NAMALWA (cell line): ENCODE measurements at regions not wholly inside any gene's neighbourhood (a gene's known extent, or its start where the extent isn't known, plus 50 kb on each side); places are given as distances from the start of the nearest gene placed in this dataset.

Experiments
- DNase-seq: peaks from one replicate; pipeline ENCODE4 v3.0.0-alpha.2; 2015; ENCODE audit warnings: low spot score

DNA sequence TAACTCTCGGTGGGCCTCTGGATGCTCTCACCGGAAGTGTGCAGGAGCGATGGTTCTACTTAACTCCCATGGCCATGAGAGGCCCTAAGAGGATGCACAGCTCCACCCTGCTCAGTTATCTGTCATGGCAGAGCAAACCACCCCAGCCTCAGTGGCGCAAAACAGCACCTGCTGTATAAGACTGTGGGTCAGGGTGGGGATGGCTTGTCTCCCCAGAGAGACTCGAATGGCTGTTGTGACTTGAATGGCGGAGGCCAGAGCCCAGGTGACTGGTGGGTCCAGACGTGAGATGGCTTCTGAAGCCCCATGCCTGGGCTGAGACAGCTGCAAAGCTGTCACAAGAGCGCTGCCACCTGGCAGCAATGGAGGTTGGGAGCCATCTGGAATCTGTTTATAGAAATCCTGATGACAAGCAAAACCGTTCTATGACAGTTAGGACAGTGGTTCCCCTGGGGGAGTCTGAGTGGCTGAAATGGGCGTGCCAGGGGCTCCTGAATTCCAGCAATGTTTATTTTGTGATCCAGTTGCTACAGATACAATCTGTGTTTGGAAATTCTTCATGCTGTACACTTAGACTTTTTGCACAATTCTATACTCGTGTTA, 490.5 kb downstream of the TCERG1L start:
- no peak for DNase-seq

GRCh38 chr10:130824230-130825014, 487.1 kb downstream of the TCERG1L start:
- no peak for DNase-seq

DNA sequence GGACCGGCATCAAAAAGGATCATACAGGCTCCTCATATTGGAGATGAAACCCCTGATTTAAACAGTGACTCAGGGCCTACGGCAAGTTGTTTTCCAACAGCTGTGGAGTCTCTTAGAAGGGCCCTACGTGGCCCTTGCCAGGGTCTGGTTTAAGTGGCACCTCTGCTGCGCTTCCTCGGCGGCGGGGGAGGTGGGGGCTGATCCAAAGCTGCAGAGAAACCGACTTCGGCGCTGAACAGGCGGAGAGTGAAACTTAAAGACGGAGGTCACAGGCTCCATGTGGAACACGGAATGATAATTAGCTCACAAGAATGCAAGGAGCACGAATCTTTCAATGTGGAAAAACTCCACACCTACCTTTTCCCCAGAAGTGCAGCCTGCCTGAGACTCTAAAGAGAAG, 477.9 kb downstream of the TCERG1L start:
- DNase-seq = no peak

DNA sequence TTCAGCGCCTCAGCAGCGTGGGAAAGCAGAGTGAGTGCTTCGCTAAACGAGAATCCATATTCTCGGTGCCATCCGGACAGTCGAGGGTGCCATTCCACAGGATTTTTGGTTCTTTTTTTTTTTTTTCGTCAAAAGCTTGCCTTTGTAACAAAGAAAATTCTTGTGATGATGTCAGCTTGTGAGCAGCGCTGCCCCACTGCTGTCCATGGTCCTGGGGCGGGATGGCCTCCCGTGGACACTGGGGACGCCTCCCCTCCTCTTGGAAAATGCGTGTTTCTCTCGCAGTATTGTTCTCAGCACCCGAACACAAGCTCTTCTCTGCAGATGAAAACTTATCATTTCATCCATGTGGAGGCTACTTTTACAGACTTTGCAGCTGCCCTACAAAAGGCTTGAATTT, 477.4 kb downstream of the TCERG1L start:
- DNase-seq = no peak

- DNase-seq = no peak
These were observed 476.9 kb downstream of the TCERG1L start for GRCh38 chr10:130834573-130834972.

- no peak for DNase-seq
These were observed 476.5 kb downstream of the TCERG1L start for GRCh38 chr10:130835068-130835467.

GRCh38 chr10:130836344-130836743, 475.2 kb downstream of the TCERG1L start:
- DNase-seq = no peak

DNA sequence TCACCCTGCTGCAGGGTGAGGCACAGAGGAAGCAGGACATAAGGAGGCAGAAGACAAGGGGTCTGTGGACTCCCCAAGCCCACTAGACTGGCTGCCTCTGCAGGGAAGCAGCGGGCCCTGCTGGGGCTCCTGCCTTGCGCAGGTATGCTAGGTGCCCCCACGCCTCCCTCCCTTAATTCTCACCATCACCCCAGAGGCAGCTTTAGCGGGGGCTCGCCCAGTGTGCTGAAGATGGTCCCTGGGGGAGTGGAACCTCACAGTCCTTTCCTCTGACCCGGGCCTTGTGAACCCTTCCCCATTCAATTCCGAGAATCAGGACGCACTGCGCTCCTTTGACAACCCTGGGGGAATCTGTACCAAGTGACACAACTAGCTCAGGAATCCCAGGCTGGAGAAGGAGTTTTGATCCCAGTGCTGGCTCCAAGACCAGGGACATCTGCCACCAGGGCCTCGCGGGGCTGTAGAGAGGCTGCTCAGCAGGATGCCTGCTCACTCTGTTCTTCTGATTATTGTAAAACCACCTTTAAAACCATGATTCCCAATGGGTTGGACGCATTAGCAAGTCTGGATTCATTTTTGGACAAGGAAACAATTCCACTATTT, 468.4 kb downstream of the TCERG1L start:
- no peak for DNase-seq

DNA sequence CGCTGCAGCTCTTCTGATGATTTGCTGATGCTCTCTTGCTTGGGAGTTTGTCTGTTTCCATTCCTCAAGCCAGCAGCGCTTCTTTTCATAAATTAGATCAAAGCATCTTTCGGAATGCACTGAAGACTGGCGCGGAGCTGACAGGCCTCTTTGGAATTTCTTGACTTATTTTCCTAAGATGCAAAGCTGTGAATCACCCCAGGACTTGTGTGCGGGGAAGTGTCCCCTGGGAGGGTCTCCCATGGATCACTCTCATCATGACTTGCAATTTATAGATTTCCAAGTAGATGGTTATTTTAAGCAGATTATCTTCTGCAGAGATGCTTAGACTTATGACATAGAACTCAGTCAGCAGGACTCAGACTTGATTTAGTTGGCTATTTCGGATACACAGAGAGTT, 467.2 kb downstream of the TCERG1L start:
- DNase-seq = no peak

- no peak for DNase-seq
These were observed 464.4 kb downstream of the TCERG1L start for GRCh38 chr10:130847170-130847569.

GRCh38 chr10:130848855-130849254, 462.7 kb downstream of the TCERG1L start:
- DNase-seq = no peak

- DNase-seq = no peak
These were observed 457.4 kb downstream of the TCERG1L start for GRCh38 chr10:130854151-130854550.

DNA sequence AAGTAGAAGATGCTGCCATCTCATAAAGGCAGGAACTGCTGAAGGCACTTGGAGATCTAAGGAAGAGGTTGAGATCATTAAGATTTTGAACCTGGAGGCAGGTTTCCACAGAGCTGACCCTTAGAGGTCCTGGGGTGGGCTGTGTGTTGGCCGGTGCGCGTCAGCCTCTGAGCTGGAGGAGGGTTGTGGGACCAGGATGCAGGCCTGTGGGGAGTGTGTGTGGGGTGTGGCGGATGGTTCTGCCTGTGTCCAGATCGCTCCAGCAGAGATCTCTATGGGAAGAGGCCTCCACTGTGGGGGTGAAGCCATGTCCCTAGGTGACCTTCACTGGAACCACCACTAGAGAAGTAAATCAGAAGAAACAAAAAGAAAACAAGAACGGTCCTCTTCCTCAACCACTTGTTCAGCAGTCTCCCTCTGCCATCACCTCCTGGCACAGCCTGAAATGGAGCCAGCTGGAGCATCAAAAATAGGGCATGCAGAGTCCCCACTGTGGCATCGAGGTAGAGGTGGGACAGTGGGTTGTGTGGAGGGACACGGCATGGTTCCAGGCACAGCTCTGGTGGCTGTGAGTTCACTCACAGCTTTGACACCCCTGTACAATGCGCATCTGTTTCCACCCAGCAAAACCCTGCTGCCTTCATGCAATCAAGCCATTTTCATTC, 453.8 kb downstream of the TCERG1L start:
- no peak for DNase-seq

GRCh38 chr10:130858626-130859025, 452.9 kb downstream of the TCERG1L start:
- no peak for DNase-seq

GRCh38 chr10:130859427-130859826, 452.1 kb downstream of the TCERG1L start:
- DNase-seq = no peak

- DNase-seq = no peak
These were observed 449.4 kb downstream of the TCERG1L start for GRCh38 chr10:130862122-130862521.

GRCh38 chr10:130862626-130863025, 448.9 kb downstream of the TCERG1L start:
- no peak for DNase-seq

GRCh38 chr10:130863044-130863443, 448.5 kb downstream of the TCERG1L start:
- DNase-seq = no peak

GRCh38 chr10:130864961-130865818, 446.3 kb downstream of the TCERG1L start:
- DNase-seq = no peak

- DNase-seq = no peak
These were observed 444.7 kb downstream of the TCERG1L start for GRCh38 chr10:130866857-130867256.

DNA sequence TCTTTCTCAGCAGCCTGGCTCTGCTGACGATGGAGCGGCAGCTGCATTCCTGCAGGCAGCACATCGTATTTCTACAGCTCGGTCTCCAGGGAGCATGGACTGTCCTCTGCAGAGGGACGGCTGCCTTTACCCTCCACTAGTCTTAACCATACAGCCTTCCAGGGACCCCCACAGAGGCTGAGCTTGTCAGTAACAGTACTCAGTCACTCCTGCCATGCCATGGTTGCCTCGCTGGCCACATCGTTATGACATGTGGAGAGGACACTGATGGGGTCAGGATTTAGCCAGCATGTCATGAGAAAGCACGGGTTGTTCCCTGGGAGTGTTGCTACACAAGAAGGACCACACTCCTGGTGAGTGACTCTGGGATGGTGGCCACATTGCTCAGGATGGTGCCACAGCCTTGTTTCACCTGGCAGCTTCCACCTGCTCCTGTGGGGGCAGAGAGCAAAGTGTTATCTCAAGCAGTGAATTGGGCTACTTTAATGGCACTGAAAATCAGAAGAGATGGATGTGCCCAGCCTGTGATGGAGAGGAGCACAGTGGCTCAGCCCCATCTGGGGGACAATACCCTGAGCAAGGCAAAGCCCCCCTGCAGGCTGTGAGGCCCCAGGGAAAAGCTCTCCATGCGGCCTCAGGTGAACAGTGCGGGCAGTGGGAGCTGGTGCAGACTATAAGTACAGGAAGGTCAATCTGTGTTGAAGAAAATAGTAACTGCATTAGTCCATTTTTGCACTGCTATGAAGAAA, 443.9 kb downstream of the TCERG1L start:
- DNase-seq = no peak
